Ovary (tissue), 7 donors: ENCODE measurements at regions not wholly inside any gene's neighbourhood (a gene's known extent, or its start where the extent isn't known, plus 50 kb on each side); places are given as distances from the start of the nearest gene placed in this dataset.

ENCODE experiments used
- DNase-seq, 5 donors: peaks; one replicate each; pipeline ENCODE4 v3.0.0-alpha.2; 2019 to 2020
- H3K27ac ChIP-seq, 2 donors: fragments of 200-600 bp; one replicate each; pipeline versions ENCODE4 v1.5.1 to v1.8.0; 2019 to 2022
- H3K27me3 ChIP-seq: fragments of 200-600 bp; one replicate; pipeline ENCODE4 v1.8.0; 2022
- H3K36me3 ChIP-seq: fragments of 200-600 bp; sonication (generic); one replicate; pipeline ENCODE4 v1.5.1; 2019
- H3K4me1 ChIP-seq: one replicate; pipeline ENCODE4 v1.8.1; 2013; ENCODE audit warnings: mild to moderate bottlenecking, moderate library complexity; ENCODE audit not compliant: insufficient read depth
- H3K4me3 ChIP-seq: fragments of 200-600 bp; sonication (generic); one replicate; pipeline ENCODE4 v1.5.1; 2017
- H3K9me3 ChIP-seq, 2 donors: fragments of 200-600 bp in 1 of 2; sonication (generic) in 1 of 2; one replicate each; pipeline versions ENCODE4 v1.5.1 to v1.8.1; 2013 to 2019; ENCODE audit warnings: mild to moderate bottlenecking in 1 of 2, moderate library complexity in 1 of 2
- CTCF ChIP-seq, 3 donors: fragments of 450-650 bp in 2 of 3; fragments of 200-600 bp in 1 of 3; IDR thresholded peaks; one replicate each; pipeline versions ENCODE4 v1.5.1 to v1.8.0; 2016 to 2022; ENCODE audit warnings: antibody characterized with exemption in 3 of 3, mild to moderate bottlenecking in 1 of 3
- EP300 ChIP-seq: sonication (generic); formaldehyde crosslinking; IDR thresholded peaks from one replicate; pipeline ENCODE4 v1.6.1; 2017; ENCODE audit warnings: antibody characterized with exemption
- POLR2A ChIP-seq: fragments of 450-650 bp; IDR thresholded peaks from one replicate; pipeline ENCODE4 v1.6.1; 2017; ENCODE audit warnings: antibody characterized with exemption, mild to moderate bottlenecking, moderate library complexity
- WGBS, 3 donors: extraction: QIAGEN DNeasy Blood & Tissue Kit in 1 of 3; methylation state at CpG; one replicate each; pipeline versions ENCODE4 v1.1.5 to v1.1.7; 2013 to 2017; 5-methylcytosine and 5-hydroxymethylcytosine counted together
- intact Hi-C, 4 donors: fragments of 100-400 bp; cut with DNase I; formaldehyde crosslinking; loops; one replicate each; pipeline versions ENCODE4 v1.11.0 to v1.15.1; 2022 to 2023
- donor health status: DM: no; HTN: no; CAD: no; lungs with moderate emphysema.
- donor health status: DM: no; HTN: no; CAD: no.
- donor health status: Bipolar disorder and iron deficiency.
- donor health status: DM: no; HTN: no; CAD: no.
- donor health status: DM: yes; HTN: yes; CAD: no.

GRCh38 chr15:60212536-60212935 lies 185.2 kb downstream of the ANXA2 start:
- Histone ChIP-seq H3K36me3 (no peaks in the 10 kb centered on the region), H3K9me3 (no peaks in the 10 kb centered on the region), H3K4me1 (no peaks in the 10 kb centered on the region), H3K4me3 (no peak overlapping the region), H3K27me3 (no peaks in the 10 kb centered on the region), H3K27ac (no peak overlapping the region)
- WGBS, 3 donors: 42 to 54% (median 52%) methylated on average over 4 of the region's 4 CpGs
- intact Hi-C loops: no loop called here
- TF ChIP-seq CTCF (IDR thresholded peaks at IDR 0.05): no peak
- no peak for TF ChIP-seq EP300
- no peak for TF ChIP-seq POLR2A
- no peak for DNase-seq

GRCh38 chr15:60213377-60214000 lies 184.3 kb downstream of the ANXA2 start:
- Histone ChIP-seq H3K27me3 (no peaks in the 10 kb centered on the region), H3K4me1 (no peaks in the 10 kb centered on the region), H3K4me3 (no peak overlapping the region), H3K36me3 (no peaks in the 10 kb centered on the region), H3K27ac (no peak overlapping the region), H3K9me3 (no peaks in the 10 kb centered on the region)
- intact Hi-C loops: no loop called here
- WGBS, 3 donors: 64 to 74% (median 68%) methylated on average over 3 of the region's 3 CpGs
- no peak for DNase-seq
- TF ChIP-seq EP300 (no peak), CTCF (IDR thresholded peaks at IDR 0.05) (no peak), POLR2A (no peak)

GRCh38 chr15:60214201-60214600 lies 183.6 kb downstream of the ANXA2 start:
- 90 to 93% (median 92%) methylated on average over 4 of the region's 4 CpGs for WGBS, 3 donors
- Histone ChIP-seq H3K4me3 (no peak overlapping the region), H3K27me3 (no peaks in the 10 kb centered on the region), H3K36me3 (no peaks in the 10 kb centered on the region), H3K9me3 (no peaks in the 10 kb centered on the region), H3K4me1 (no peaks in the 10 kb centered on the region), H3K27ac (no peak overlapping the region)
- intact Hi-C loops: no loop called here
- DNase-seq: no peak
- TF ChIP-seq POLR2A: no peak
- TF ChIP-seq EP300: no peak
- no peak for TF ChIP-seq CTCF (IDR thresholded peaks at IDR 0.05)

- DNase-seq: no peak
- intact Hi-C loops: no loop called here
- no peak overlapping the region for H3K27ac ChIP-seq
Observed at GRCh38 chr15:60215225-60215963, 182.4 kb downstream of the ANXA2 start.

More at GRCh38 chr15:60215225-60215963, 182.4 kb downstream of the ANXA2 start:
- 68 to 81% (median 70%) methylated on average over 9 to 10 of the region's 10 CpGs for WGBS, 3 donors
- TF ChIP-seq EP300 (no peak), CTCF (IDR thresholded peaks at IDR 0.05) (no peak), POLR2A (no peak)
- H3K9me3 ChIP-seq: no peaks in the 10 kb centered on the region
- H3K27me3 ChIP-seq: no peaks in the 10 kb centered on the region
- H3K36me3 ChIP-seq: no peaks in the 10 kb centered on the region
- no peaks in the 10 kb centered on the region for H3K4me1 ChIP-seq
- no peak overlapping the region for H3K4me3 ChIP-seq
